Stimulated activated naive B cell treated with anti-CD40 and anti-IgM and Interleukin-4, amounts not matched to agents 10 μg/mL and 1 μg/mL and 100 μg/mL, for 72 hours (primary cell): ENCODE measurements at regions not wholly inside any gene's neighbourhood (a gene's known extent, or its start where the extent isn't known, plus 50 kb on each side); places are given as distances from the start of the nearest gene placed in this dataset.

Experiments used
- ATAC-seq, 2 donors: fragments of 150-1000 bp; cut with Tn5 transposase; replicated peaks; 2 replicates each; pipeline ENCODE4 v1.10.0; 2021; ENCODE audit warnings: moderate library complexity in 1 of 2
- DNase-seq: peaks from one replicate; pipeline ENCODE4 v3.0.0; 2021
- H3K27ac Mint-ChIP-seq: one replicate; pipeline ENCODE4 v1.8.0; 2022; ENCODE audit warnings: mild to moderate bottlenecking, mixed read lengths
- H3K27me3 Mint-ChIP-seq, 2 donors: one replicate each; pipeline ENCODE4 v1.8.0; 2022; ENCODE audit warnings: mixed read lengths in 2 of 2
- H3K36me3 Mint-ChIP-seq, 2 donors: one replicate each; pipeline ENCODE4 v1.8.0; 2022; ENCODE audit warnings: mixed read lengths in 2 of 2, mild to moderate bottlenecking in 1 of 2
- H3K4me1 Mint-ChIP-seq, 2 donors: one replicate each; pipeline ENCODE4 v1.8.0; 2022; ENCODE audit warnings: mixed read lengths in 2 of 2, mild to moderate bottlenecking in 1 of 2
- H3K4me3 Mint-ChIP-seq, 2 donors: one replicate each; pipeline ENCODE4 v1.8.0; 2022; ENCODE audit warnings: mild to moderate bottlenecking in 2 of 2, mixed read lengths in 2 of 2, moderate library complexity in 1 of 2
- H3K9me3 Mint-ChIP-seq, 2 donors: one replicate each; pipeline ENCODE4 v1.8.0; 2022; ENCODE audit warnings: mixed read lengths in 2 of 2, mild to moderate bottlenecking in 1 of 2

- Mint-ChIP-seq H3K36me3 (no peaks in the 10 kb centered on the region), H3K9me3 (no peaks in the 10 kb centered on the region), H3K27me3 (peaks cover 3 to 6% of the 10 kb centered on the region in 2 donors), H3K4me1 (no peaks in the 10 kb centered on the region), H3K4me3 (no peak overlapping the region), H3K27ac (no peak overlapping the region)
- DNase-seq (no peak), ATAC-seq (no peak)
Observed at GRCh38 chr2:75810611-75811330, 100.1 kb upstream of the GCFC2 start.

- H3K4me3 Mint-ChIP-seq = no peak overlapping the region
- ATAC-seq = no peak
- no peak overlapping the region for H3K27ac Mint-ChIP-seq
- no peaks in the 10 kb centered on the region for H3K9me3 Mint-ChIP-seq
- H3K4me1 Mint-ChIP-seq = no peaks in the 10 kb centered on the region
- DNase-seq = no peak
- H3K36me3 Mint-ChIP-seq = no peaks in the 10 kb centered on the region
- peaks cover 4 to 6% of the 10 kb centered on the region in 2 donors for H3K27me3 Mint-ChIP-seq
Observed at GRCh38 chr2:75808793-75809535, 98.2 kb upstream of the GCFC2 start.

- Mint-ChIP-seq H3K9me3 (no peaks in the 10 kb centered on the region), H3K4me3 (no peak overlapping the region), H3K27me3 (peaks cover 5 to 6% of the 10 kb centered on the region in 2 donors), H3K4me1 (no peaks in the 10 kb centered on the region), H3K36me3 (no peaks in the 10 kb centered on the region), H3K27ac (no peak overlapping the region)
- DNase-seq (no peak), ATAC-seq (no peak)
Observed at GRCh38 chr2:75807992-75808391, 97.3 kb upstream of the GCFC2 start.

GRCh38 chr2:75801234-75801982 is 90.7 kb upstream of the GCFC2 start:
- Mint-ChIP-seq H3K27ac (no peak overlapping the region), H3K4me3 (no peak overlapping the region), H3K36me3 (no peaks in the 10 kb centered on the region), H3K9me3 (no peaks in the 10 kb centered on the region), H3K27me3 (peaks cover 0 to 9% of the 10 kb centered on the region in 2 donors), H3K4me1 (no peaks in the 10 kb centered on the region)
- DNase-seq (no peak), ATAC-seq (no peak)

- no peak for DNase-seq
Observed at GRCh38 chr2:75800456-75800855, 89.7 kb upstream of the GCFC2 start.

GRCh38 chr2:75799859-75800258 is 89.1 kb upstream of the GCFC2 start:
- H3K4me3 Mint-ChIP-seq = no peak overlapping the region
- no peaks in the 10 kb centered on the region for H3K36me3 Mint-ChIP-seq
- H3K4me1 Mint-ChIP-seq = no peaks in the 10 kb centered on the region
- ATAC-seq (peak; percentile 33 to 38), DNase-seq (no peak)
- H3K9me3 Mint-ChIP-seq = no peaks in the 10 kb centered on the region
- no peak overlapping the region for H3K27ac Mint-ChIP-seq
- H3K27me3 Mint-ChIP-seq = peaks cover 0 to 9% of the 10 kb centered on the region in 2 donors

More at GRCh38 chr2:75800456-75800855, 89.7 kb upstream of the GCFC2 start:
- Mint-ChIP-seq H3K27ac (no peak overlapping the region), H3K36me3 (no peaks in the 10 kb centered on the region), H3K4me1 (no peaks in the 10 kb centered on the region), H3K9me3 (no peaks in the 10 kb centered on the region), H3K4me3 (no peak overlapping the region), H3K27me3 (peaks cover 0 to 9% of the 10 kb centered on the region in 2 donors)
- no peak for ATAC-seq

GRCh38 chr2:75798569-75798968 is 87.9 kb upstream of the GCFC2 start:
- no peak overlapping the region for H3K27ac Mint-ChIP-seq
- H3K36me3 Mint-ChIP-seq = no peaks in the 10 kb centered on the region
- H3K4me3 Mint-ChIP-seq = no peak overlapping the region
- no peak for DNase-seq
- no peak for ATAC-seq
- H3K4me1 Mint-ChIP-seq = no peaks in the 10 kb centered on the region
- peaks cover 0 to 5% of the 10 kb centered on the region in 2 donors for H3K27me3 Mint-ChIP-seq
- no peaks in the 10 kb centered on the region for H3K9me3 Mint-ChIP-seq

- Mint-ChIP-seq H3K27me3 (peaks cover 7 to 8% of the 10 kb centered on the region in 2 donors), H3K36me3 (no peaks in the 10 kb centered on the region), H3K9me3 (no peaks in the 10 kb centered on the region), H3K4me1 (no peaks in the 10 kb centered on the region), H3K27ac (no peak overlapping the region), H3K4me3 (no peak overlapping the region)
- no peak for DNase-seq
- ATAC-seq = no peak
Observed at GRCh38 chr2:75792996-75793395, 82.3 kb upstream of the GCFC2 start.

GRCh38 chr2:75792146-75792545 is 81.4 kb upstream of the GCFC2 start:
- H3K27ac Mint-ChIP-seq = no peak overlapping the region
- no peak overlapping the region for H3K4me3 Mint-ChIP-seq
- no peak for DNase-seq
- H3K27me3 Mint-ChIP-seq = peaks cover 14 to 15% of the 10 kb centered on the region in 2 donors
- no peaks in the 10 kb centered on the region for H3K36me3 Mint-ChIP-seq
- no peaks in the 10 kb centered on the region for H3K9me3 Mint-ChIP-seq
- ATAC-seq = no peak
- peaks cover 1 to 6% of the 10 kb centered on the region in 2 donors for H3K4me1 Mint-ChIP-seq

GRCh38 chr2:75790814-75791467 is 80.2 kb upstream of the GCFC2 start:
- H3K4me3 Mint-ChIP-seq = no peak overlapping the region
- peaks cover 1 to 6% of the 10 kb centered on the region in 2 donors for H3K4me1 Mint-ChIP-seq
- DNase-seq = no peak
- no peak overlapping the region for H3K27ac Mint-ChIP-seq
- H3K36me3 Mint-ChIP-seq = no peaks in the 10 kb centered on the region
- ATAC-seq = no peak
- peaks cover 13 to 20% of the 10 kb centered on the region in 2 donors for H3K27me3 Mint-ChIP-seq
- H3K9me3 Mint-ChIP-seq = no peaks in the 10 kb centered on the region

- no peak overlapping the region for H3K27ac Mint-ChIP-seq
- H3K9me3 Mint-ChIP-seq = no peaks in the 10 kb centered on the region
- DNase-seq = no peak
- peaks cover 13 to 20% of the 10 kb centered on the region in 2 donors for H3K27me3 Mint-ChIP-seq
- no peak overlapping the region for H3K4me3 Mint-ChIP-seq
- H3K4me1 Mint-ChIP-seq = peaks cover 1 to 6% of the 10 kb centered on the region in 2 donors
- no peaks in the 10 kb centered on the region for H3K36me3 Mint-ChIP-seq
- ATAC-seq = no peak
Observed at GRCh38 chr2:75790121-75790813, 79.6 kb upstream of the GCFC2 start.

- DNase-seq (no peak), ATAC-seq (no peak)
- H3K4me1 Mint-ChIP-seq = peaks cover 1 to 6% of the 10 kb centered on the region in 2 donors
- no peaks in the 10 kb centered on the region for H3K9me3 Mint-ChIP-seq
- H3K36me3 Mint-ChIP-seq = no peaks in the 10 kb centered on the region
- peaks cover 13 to 20% of the 10 kb centered on the region in 2 donors for H3K27me3 Mint-ChIP-seq
- H3K27ac Mint-ChIP-seq = no peak overlapping the region
- no peak overlapping the region for H3K4me3 Mint-ChIP-seq
Observed at GRCh38 chr2:75788902-75789301, 78.2 kb upstream of the GCFC2 start.

GRCh38 chr2:75788154-75788553 is 77.4 kb upstream of the GCFC2 start:
- no peak overlapping the region for H3K4me3 Mint-ChIP-seq
- peaks cover 13 to 20% of the 10 kb centered on the region in 2 donors for H3K27me3 Mint-ChIP-seq
- H3K27ac Mint-ChIP-seq = no peak overlapping the region
- no peak for DNase-seq
- ATAC-seq = no peak
- no peaks in the 10 kb centered on the region for H3K36me3 Mint-ChIP-seq
- peaks cover 1 to 6% of the 10 kb centered on the region in 2 donors for H3K4me1 Mint-ChIP-seq
- no peaks in the 10 kb centered on the region for H3K9me3 Mint-ChIP-seq
